ENCODE measurements at regions not wholly inside any gene's neighbourhood (a gene's known extent, or its start where the extent isn't known, plus 50 kb on each side); places are given as distances from the start of the nearest gene placed in this dataset.
"Not testable (repeated sequence)": the region's sequence is repeated elsewhere in the genome, so short reads cannot be mapped to it uniquely, and the experiment has no call there.

DNA sequence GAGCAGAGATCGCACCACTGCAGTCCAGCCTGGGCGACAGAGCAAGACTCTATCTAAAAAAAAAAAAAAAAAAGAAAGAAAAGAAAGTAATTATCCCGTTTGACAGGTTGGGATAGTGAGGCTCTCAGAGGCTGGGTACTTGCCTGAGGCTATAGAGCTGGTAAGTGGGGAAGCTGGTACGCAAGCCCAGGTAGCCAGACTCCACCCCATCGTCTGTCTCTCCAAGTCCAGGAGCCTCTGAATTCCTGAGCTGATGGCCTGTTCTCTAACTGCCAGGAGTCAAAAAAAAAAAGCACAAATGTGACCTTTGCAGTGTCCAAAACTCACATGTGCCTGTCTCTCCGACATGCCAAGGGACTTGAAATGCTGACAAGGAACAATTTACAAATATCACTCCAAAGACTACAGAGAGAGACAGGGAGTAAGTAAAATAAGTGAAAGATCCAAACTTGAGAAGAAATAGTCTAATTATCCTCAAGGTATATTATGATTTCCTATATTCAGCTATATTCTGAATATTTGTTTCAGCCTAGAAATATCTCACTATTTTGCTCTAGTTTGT is 109.1 kb upstream of the SCAF8 start:
- no peaks in the 10 kb centered on the region for H3K27me3 Mint-ChIP-seq (ENCODE audit: insufficient read depth, low read depth)

DNA sequence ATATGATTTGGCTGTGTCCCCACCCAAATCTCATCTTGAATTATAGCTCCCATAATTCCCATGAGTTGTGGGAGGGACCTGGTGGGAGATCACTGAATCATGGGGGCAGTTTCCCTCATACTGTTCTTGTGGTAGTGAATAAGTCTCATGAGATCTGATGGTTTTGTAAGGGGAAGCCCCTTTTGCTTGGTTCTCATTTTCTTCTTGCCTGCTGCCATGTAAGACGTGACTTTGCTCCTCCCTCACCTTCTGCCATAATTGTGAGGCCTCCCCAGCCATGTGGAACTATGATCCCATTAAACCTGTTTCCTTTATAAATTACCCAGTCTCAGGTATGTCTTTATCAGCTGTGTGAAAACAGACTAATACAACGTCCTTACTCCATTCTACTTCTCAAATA is 108.5 kb upstream of the SCAF8 start:
- not testable (repeated sequence) for H3K4me3 Mint-ChIP-seq; H3F3A ChIP-seq (ENCODE audit: low read depth); H2AFZ ChIP-seq (replicated peaks); H3K4me1 Mint-ChIP-seq; H3K9ac ChIP-seq; H3K27ac ChIP-seq; H3K4me2 ChIP-seq; H3K9me3 Mint-ChIP-seq; H3K27me3 ChIP-seq; H3K79me2 ChIP-seq (ENCODE audit: low read depth); H3K9me3 ChIP-seq (ENCODE audit: low read depth); H3K27ac Mint-ChIP-seq; H4K20me1 ChIP-seq (ENCODE audit: low read depth); H3K4me3 ChIP-seq; H3K27me3 Mint-ChIP-seq (ENCODE audit: insufficient read depth, low read depth); H3K36me3 ChIP-seq; H3K4me1 ChIP-seq; H3K36me3 Mint-ChIP-seq; DNase-seq (ENCODE audit: low spot score)

More for the DNA sequence above, 109.1 kb upstream of the SCAF8 start:
- no peaks in the 10 kb centered on the region for H4K20me1 ChIP-seq (ENCODE audit: low read depth)
- no peak overlapping the region for H3K9ac ChIP-seq
- H2AFZ ChIP-seq (replicated peaks) = no peak overlapping the region
- no peak overlapping the region for H3K4me2 ChIP-seq
- TF ChIP-seq, protein P1, sequence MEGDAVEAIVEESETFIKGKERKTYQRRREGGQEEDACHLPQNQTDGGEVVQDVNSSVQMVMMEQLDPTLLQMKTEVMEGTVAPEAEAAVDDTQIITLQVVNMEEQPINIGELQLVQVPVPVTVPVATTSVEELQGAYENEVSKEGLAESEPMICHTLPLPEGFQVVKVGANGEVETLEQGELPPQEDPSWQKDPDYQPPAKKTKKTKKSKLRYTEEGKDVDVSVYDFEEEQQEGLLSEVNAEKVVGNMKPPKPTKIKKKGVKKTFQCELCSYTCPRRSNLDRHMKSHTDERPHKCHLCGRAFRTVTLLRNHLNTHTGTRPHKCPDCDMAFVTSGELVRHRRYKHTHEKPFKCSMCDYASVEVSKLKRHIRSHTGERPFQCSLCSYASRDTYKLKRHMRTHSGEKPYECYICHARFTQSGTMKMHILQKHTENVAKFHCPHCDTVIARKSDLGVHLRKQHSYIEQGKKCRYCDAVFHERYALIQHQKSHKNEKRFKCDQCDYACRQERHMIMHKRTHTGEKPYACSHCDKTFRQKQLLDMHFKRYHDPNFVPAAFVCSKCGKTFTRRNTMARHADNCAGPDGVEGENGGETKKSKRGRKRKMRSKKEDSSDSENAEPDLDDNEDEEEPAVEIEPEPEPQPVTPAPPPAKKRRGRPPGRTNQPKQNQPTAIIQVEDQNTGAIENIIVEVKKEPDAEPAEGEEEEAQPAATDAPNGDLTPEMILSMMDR (IDR thresholded peaks at IDR 0.05) = no peak
- TF ChIP-seq EZH2 (IDR thresholded peaks at IDR 0.05) = no peak
- no peak for TF ChIP-seq EZH2phosphoT487 (IDR thresholded peaks at IDR 0.05)
- Mint-ChIP-seq H3K36me3 (no peaks in the 10 kb centered on the region), H3K4me3 (no peak overlapping the region), H3K9me3 (no peaks in the 10 kb centered on the region), H3K27ac (no peak overlapping the region), H3K4me1 (peaks cover 2% of the 10 kb centered on the region)
- H3K4me3 ChIP-seq = no peak overlapping the region
- no peak overlapping the region for H3K27ac ChIP-seq
- no peak for DNase-seq (ENCODE audit: low spot score)
- H3K27me3 ChIP-seq = no peaks in the 10 kb centered on the region
- H3K36me3 ChIP-seq = no peaks in the 10 kb centered on the region
- no peaks in the 10 kb centered on the region for H3F3A ChIP-seq (ENCODE audit: low read depth)
- no peaks in the 10 kb centered on the region for H3K4me1 ChIP-seq
- no peaks in the 10 kb centered on the region for H3K9me3 ChIP-seq (ENCODE audit: low read depth)
- no peaks in the 10 kb centered on the region for H3K79me2 ChIP-seq (ENCODE audit: low read depth)

DNA sequence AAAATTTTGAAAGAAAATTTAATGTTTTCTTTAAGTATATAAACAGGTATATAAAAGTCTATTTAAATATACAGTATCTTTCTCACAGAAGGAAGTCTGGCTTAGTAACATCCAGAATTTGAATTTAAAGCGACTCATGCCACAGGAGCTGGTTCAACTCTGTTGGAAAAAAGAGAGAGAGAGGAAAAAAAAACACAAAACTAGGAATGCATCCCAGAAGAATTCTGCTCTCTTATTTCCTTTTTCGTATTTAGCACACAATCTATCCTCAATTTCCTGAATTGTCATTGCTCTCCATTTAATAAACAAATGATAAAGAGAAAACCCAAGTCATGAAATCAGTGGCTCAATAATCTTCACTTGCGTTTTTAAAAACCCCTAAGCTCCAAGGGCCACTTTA is 107.5 kb upstream of the SCAF8 start:
- Mint-ChIP-seq H3K4me1 (no peaks in the 10 kb centered on the region), H3K27ac (no peak overlapping the region), H3K27me3 (ENCODE audit: insufficient read depth, low read depth) (no peaks in the 10 kb centered on the region), H3K4me3 (no peak overlapping the region), H3K9me3 (no peaks in the 10 kb centered on the region), H3K36me3 (no peaks in the 10 kb centered on the region)
- no peak for DNase-seq (ENCODE audit: low spot score)
- H3K27me3 ChIP-seq = no peaks in the 10 kb centered on the region
- H3K27ac ChIP-seq = no peak overlapping the region
- no peaks in the 10 kb centered on the region for H3K4me1 ChIP-seq
- H3K9ac ChIP-seq = no peak overlapping the region
- no peaks in the 10 kb centered on the region for H3F3A ChIP-seq (ENCODE audit: low read depth)
- H3K4me3 ChIP-seq = no peak overlapping the region
- no peak overlapping the region for H2AFZ ChIP-seq (replicated peaks)
- H4K20me1 ChIP-seq (ENCODE audit: low read depth) = no peaks in the 10 kb centered on the region
- H3K79me2 ChIP-seq (ENCODE audit: low read depth) = no peaks in the 10 kb centered on the region
- H3K4me2 ChIP-seq = no peak overlapping the region
- no peaks in the 10 kb centered on the region for H3K9me3 ChIP-seq (ENCODE audit: low read depth)
- TF ChIP-seq, protein P1 (IDR thresholded peaks at IDR 0.05) = no peak
- TF ChIP-seq EZH2 (IDR thresholded peaks at IDR 0.05) (no peak), EZH2phosphoT487 (IDR thresholded peaks at IDR 0.05) (no peak)
- H3K36me3 ChIP-seq = no peaks in the 10 kb centered on the region

DNA sequence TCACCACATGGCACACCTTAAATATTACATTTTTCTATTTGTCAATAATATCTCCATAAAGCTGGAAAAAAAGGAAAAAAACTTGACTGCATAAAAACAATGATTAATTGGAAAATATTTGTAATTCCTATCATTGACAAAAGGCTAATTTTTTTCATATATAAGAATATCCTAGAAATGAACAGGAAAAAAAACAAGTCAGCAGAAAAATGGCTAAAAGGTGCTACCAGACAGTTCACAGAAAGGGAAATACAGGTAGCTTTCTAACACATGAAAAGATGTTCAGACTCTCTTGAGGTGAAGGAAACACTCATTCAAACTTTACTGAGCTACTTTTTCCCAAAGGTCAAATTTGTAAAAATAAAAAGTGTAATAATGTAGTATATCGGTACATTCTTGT is 104.1 kb upstream of the SCAF8 start:
- Histone ChIP-seq H3K4me1 (peaks cover 8% of the 10 kb centered on the region), H3K9me3 (ENCODE audit: low read depth) (no peaks in the 10 kb centered on the region), H4K20me1 (ENCODE audit: low read depth) (no peaks in the 10 kb centered on the region), H3K4me3 (no peak overlapping the region), H3K4me2 (no peak overlapping the region), H3F3A (ENCODE audit: low read depth) (no peaks in the 10 kb centered on the region), H3K9ac (no peak overlapping the region), H3K27me3 (no peaks in the 10 kb centered on the region), H3K27ac (no peak overlapping the region), H3K79me2 (ENCODE audit: low read depth) (no peaks in the 10 kb centered on the region), H3K36me3 (no peaks in the 10 kb centered on the region), H2AFZ (replicated peaks) (no peak overlapping the region)
- Mint-ChIP-seq H3K27me3 (ENCODE audit: insufficient read depth, low read depth) (peaks cover 2% of the 10 kb centered on the region), H3K9me3 (peaks cover 8% of the 10 kb centered on the region), H3K4me1 (peaks cover 11% of the 10 kb centered on the region), H3K36me3 (peaks cover 2% of the 10 kb centered on the region), H3K27ac (no peak overlapping the region), H3K4me3 (no peak overlapping the region)
- DNase-seq (ENCODE audit: low spot score) = no peak
- TF ChIP-seq EZH2 (IDR thresholded peaks at IDR 0.05) = no peak
- TF ChIP-seq EZH2phosphoT487 (IDR thresholded peaks at IDR 0.05) = no peak
- TF ChIP-seq, protein P1 (IDR thresholded peaks at IDR 0.05) = no peak

Measured in neural progenitor cell (in vitro differentiated cells).